ENCODE measurements at regions not wholly inside any gene's neighbourhood (a gene's known extent, or its start where the extent isn't known, plus 50 kb on each side); places are given as distances from the start of the nearest gene placed in this dataset.

GRCh38 chr10:45552476-45552875 lies 120.1 kb downstream of the ZFAND4 start:
- TF ChIP-seq, protein P1, sequence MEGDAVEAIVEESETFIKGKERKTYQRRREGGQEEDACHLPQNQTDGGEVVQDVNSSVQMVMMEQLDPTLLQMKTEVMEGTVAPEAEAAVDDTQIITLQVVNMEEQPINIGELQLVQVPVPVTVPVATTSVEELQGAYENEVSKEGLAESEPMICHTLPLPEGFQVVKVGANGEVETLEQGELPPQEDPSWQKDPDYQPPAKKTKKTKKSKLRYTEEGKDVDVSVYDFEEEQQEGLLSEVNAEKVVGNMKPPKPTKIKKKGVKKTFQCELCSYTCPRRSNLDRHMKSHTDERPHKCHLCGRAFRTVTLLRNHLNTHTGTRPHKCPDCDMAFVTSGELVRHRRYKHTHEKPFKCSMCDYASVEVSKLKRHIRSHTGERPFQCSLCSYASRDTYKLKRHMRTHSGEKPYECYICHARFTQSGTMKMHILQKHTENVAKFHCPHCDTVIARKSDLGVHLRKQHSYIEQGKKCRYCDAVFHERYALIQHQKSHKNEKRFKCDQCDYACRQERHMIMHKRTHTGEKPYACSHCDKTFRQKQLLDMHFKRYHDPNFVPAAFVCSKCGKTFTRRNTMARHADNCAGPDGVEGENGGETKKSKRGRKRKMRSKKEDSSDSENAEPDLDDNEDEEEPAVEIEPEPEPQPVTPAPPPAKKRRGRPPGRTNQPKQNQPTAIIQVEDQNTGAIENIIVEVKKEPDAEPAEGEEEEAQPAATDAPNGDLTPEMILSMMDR (conservative IDR thresholded peaks at IDR 0.05; ENCODE audit: low read length), result no peak
- TF ChIP-seq EZH2phosphoT487 (IDR thresholded peaks at IDR 0.05; ENCODE audit: borderline replicate concordance), result no peak
